ENCODE measurements at regions not wholly inside any gene's neighbourhood (a gene's known extent, or its start where the extent isn't known, plus 50 kb on each side); places are given as distances from the start of the nearest gene placed in this dataset.

GRCh38 chr2:147451902-147452515 lies 392.8 kb upstream of the ACVR2A start:
- no peak overlapping the region for H4K8ac ChIP-seq (replicated peaks; ENCODE audit: insufficient read length, low read depth, low read length)
- no peak overlapping the region for H3K56ac ChIP-seq (ENCODE audit: insufficient read length, low read depth, low read length)
- no peak overlapping the region for H2BK12ac ChIP-seq (ENCODE audit: insufficient read length, low read depth, low read length)
- H3K9me3 Mint-ChIP-seq = no peaks in the 10 kb centered on the region
- no peaks in the 10 kb centered on the region for H3K23me2 ChIP-seq (ENCODE audit: insufficient read length, low read depth, low read length, poor library complexity, severe bottlenecking)
- H3K4ac ChIP-seq (ENCODE audit: low read depth, low read length) = no peak overlapping the region
- H3K18ac ChIP-seq (ENCODE audit: insufficient read length, low read depth, low read length) = no peak overlapping the region
- no peaks in the 10 kb centered on the region for H4K20me1 ChIP-seq (ENCODE audit: control insufficient read depth, insufficient read depth, insufficient read length)
- H3K27ac Mint-ChIP-seq = peak overlapping the region in 2 of 3 experiments; percentile 58 to 78; a peak in 4 of 7 replicates
- no peak overlapping the region for H4K5ac ChIP-seq (ENCODE audit: insufficient read length, low read depth, low read length)
- no peak overlapping the region for H4K91ac ChIP-seq (ENCODE audit: insufficient read length, low read depth, low read length)
- H2BK15ac ChIP-seq (ENCODE audit: low read depth, low read length) = no peak overlapping the region
- WGBS (ENCODE audit: extremely low coverage, insufficient read length, low lambda C conversion rate) = no CpG with 5 or more reads among the region's 3 CpGs
- H2BK120ac ChIP-seq (ENCODE audit: low read depth, low read length, poor library complexity, severe bottlenecking) = no peak overlapping the region
- H3K27ac ChIP-seq (ENCODE audit: insufficient read length, low read depth, low read length) = no peak overlapping the region
- H3K79me1 ChIP-seq (ENCODE audit: insufficient read depth, low read depth, low read length, poor library complexity, severe bottlenecking) = no peaks in the 10 kb centered on the region
- H3K9ac ChIP-seq (ENCODE audit: extremely low read depth, insufficient read length, low read length) = no peak overlapping the region
- no peaks in the 10 kb centered on the region for H3K36me3 Mint-ChIP-seq (ENCODE audit: insufficient read depth in 1 of 3, low read depth in 3 of 3)
- no peak overlapping the region for H2BK20ac ChIP-seq (ENCODE audit: low read depth, low read length, poor library complexity, severe bottlenecking)
- no peaks in the 10 kb centered on the region for H3K27me3 Mint-ChIP-seq (ENCODE audit: low read depth)
- H3K79me2 ChIP-seq (ENCODE audit: insufficient read depth, low read length) = no peaks in the 10 kb centered on the region
- DNase-seq = no peak
- no peaks in the 10 kb centered on the region for H3K9me3 ChIP-seq (ENCODE audit: control insufficient read depth, low read depth, low read length)
- no peak overlapping the region for H3K4me2 ChIP-seq (ENCODE audit: insufficient read depth, insufficient read length, low read length)
- H3K27me3 ChIP-seq (ENCODE audit: insufficient read depth, low read length) = no peaks in the 10 kb centered on the region
- H3T11ph ChIP-seq (ENCODE audit: low read length) = no peak overlapping the region
- H2BK5ac ChIP-seq (ENCODE audit: insufficient read length, low read length) = no peak overlapping the region
- TF ChIP-seq CTCF (conservative IDR thresholded peaks at IDR 0.05) = peak; percentile 53
- peaks cover 11% of the 10 kb centered on the region for H3K4me1 ChIP-seq (ENCODE audit: insufficient read depth, low read length)
- H3K23ac ChIP-seq (ENCODE audit: insufficient read length, low read depth, low read length) = no peak overlapping the region
- H3K4me3 Mint-ChIP-seq = no peak overlapping the region
- no peak overlapping the region for H2AK5ac ChIP-seq (ENCODE audit: insufficient read length, low read length)
- peaks cover 33 to 34% of the 10 kb centered on the region in 2 experiments for H3K4me1 Mint-ChIP-seq
- no peak overlapping the region for H2AFZ ChIP-seq (ENCODE audit: low read length)
- H3K14ac ChIP-seq (ENCODE audit: insufficient read depth, low read length) = no peak overlapping the region
